Peyer's patch (tissue), 4 donors: ENCODE measurements at regions not wholly inside any gene's neighbourhood (a gene's known extent, or its start where the extent isn't known, plus 50 kb on each side); places are given as distances from the start of the nearest gene placed in this dataset.

ENCODE experiments used
- CTCF ChIP-seq, 6 experiments: fragments of 450-650 bp in 4 of 6; fragments of 200-600 bp in 2 of 6; sonication (generic) in 1 of 6; IDR thresholded peaks; one replicate each; pipeline ENCODE4 v1.5.1; 2017 to 2019; ENCODE audit warnings: antibody characterized with exemption in 6 of 6, mild to moderate bottlenecking in 3 of 6, moderate library complexity in 1 of 6
- POLR2A ChIP-seq, 2 donors: fragments of 450-650 bp; IDR thresholded peaks; one replicate each; pipeline ENCODE4 v1.5.1; 2017; ENCODE audit warnings: antibody characterized with exemption in 2 of 2, mild to moderate bottlenecking in 2 of 2, moderate library complexity in 2 of 2

DNA sequence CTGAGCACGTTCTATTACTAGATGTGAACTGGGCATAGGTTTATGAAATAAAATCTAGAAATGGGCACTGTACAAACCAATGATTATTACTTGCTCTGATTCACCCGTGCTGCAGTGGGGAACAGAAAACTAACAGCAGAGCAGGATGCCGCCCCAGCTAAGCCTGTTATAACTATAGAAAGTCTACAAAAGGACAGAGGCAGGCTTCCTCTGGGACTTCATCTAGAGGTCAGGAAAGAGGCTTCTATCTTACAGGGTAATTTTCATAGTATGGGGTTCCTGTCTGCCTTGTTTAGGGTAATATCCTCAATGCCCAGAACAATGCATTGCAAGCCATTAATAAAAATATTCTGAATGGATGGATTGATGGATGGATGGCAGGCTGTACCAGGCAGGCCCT is 177.0 kb upstream of the TBL1XR1 start:
- TF ChIP-seq CTCF (IDR thresholded peaks at IDR 0.05) (no peak), POLR2A (IDR thresholded peaks at IDR 0.05) (no peak)
